OCI-LY1 (cell line): ENCODE measurements at regions not wholly inside any gene's neighbourhood (a gene's known extent, or its start where the extent isn't known, plus 50 kb on each side); places are given as distances from the start of the nearest gene placed in this dataset.

Experiments
- H2AFZ ChIP-seq: fragments of 200-600 bp; sonication (generic), shearing (Covaris generic); 2 replicates; pipeline ENCODE4 v1.6.0; 2014; ENCODE audit warnings: antibody characterized with exemption, mild to moderate bottlenecking, low read length
- H3F3A ChIP-seq: fragments of 200-600 bp; sonication (generic), shearing (Covaris generic); 2 replicates; pipeline ENCODE4 v1.6.0; 2014; ENCODE audit warnings: mild to moderate bottlenecking, antibody characterized with exemption, low read length, moderate library complexity; ENCODE audit not compliant: insufficient read depth
- H3K27ac ChIP-seq: fragments of 200-600 bp; sonication (generic); 2 replicates; pipeline ENCODE4 v1.5.1; 2014; ENCODE audit warnings: low read length, mixed run types, mild to moderate bottlenecking, low read depth; ENCODE audit not compliant: poor library complexity, severe bottlenecking
- H3K27me3 ChIP-seq: fragments of 200-600 bp; sonication (generic); 2 replicates; pipeline ENCODE4 v1.6.0; 2014; ENCODE audit warnings: antibody characterized with exemption, mild to moderate bottlenecking, low read length, moderate library complexity; ENCODE audit not compliant: insufficient read depth
- H3K36me3 ChIP-seq: fragments of 200-600 bp; sonication (generic); 2 replicates; pipeline ENCODE4 v1.6.1; 2014; ENCODE audit warnings: mild to moderate bottlenecking, antibody characterized with exemption, low read length, moderate library complexity, mixed read lengths; ENCODE audit not compliant: insufficient read depth
- H3K4me1 ChIP-seq: fragments of 200-600 bp; sonication (generic); 2 replicates; pipeline ENCODE4 v1.5.1; 2014; ENCODE audit warnings: mild to moderate bottlenecking, low read length, moderate library complexity; ENCODE audit not compliant: insufficient read depth, severe bottlenecking
- H3K4me2 ChIP-seq: fragments of 200-600 bp; sonication (generic), shearing (Covaris generic); 2 replicates; pipeline ENCODE4 v1.6.1; 2014; ENCODE audit warnings: low read length
- H3K4me3 ChIP-seq: fragments of 200-600 bp; sonication (generic); 2 replicates; pipeline ENCODE4 v1.5.1; 2014; ENCODE audit warnings: low read length, low read depth, mild to moderate bottlenecking, mixed read lengths; ENCODE audit not compliant: poor library complexity, severe bottlenecking
- H3K79me2 ChIP-seq: fragments of 200-600 bp; shearing (Covaris generic); 2 replicates; pipeline ENCODE4 v1.6.1; 2016; ENCODE audit warnings: mixed run types, low read length, mixed read lengths; ENCODE audit not compliant: insufficient read depth
- H3K9ac ChIP-seq: fragments of 200-600 bp; sonication (generic), shearing (Covaris generic); 2 replicates; pipeline ENCODE4 v1.6.1; 2014; ENCODE audit warnings: mild to moderate bottlenecking, low read length, mixed read lengths
- H3K9me2 ChIP-seq: fragments of 200-600 bp; sonication (generic), shearing (Covaris generic); 2 replicates; pipeline ENCODE4 v1.6.1; 2014; ENCODE audit warnings: low read depth, mild to moderate bottlenecking, low read length, mixed read lengths
- H3K9me3 ChIP-seq: fragments of 200-600 bp; shearing (Covaris generic); 2 replicates; pipeline ENCODE4 v1.6.1; 2014; ENCODE audit warnings: low read length, mixed read lengths
- H4K20me1 ChIP-seq: fragments of 200-600 bp; sonication (generic), shearing (Covaris generic); 2 replicates; pipeline ENCODE4 v1.6.0; 2016; ENCODE audit warnings: mild to moderate bottlenecking, low read length; ENCODE audit not compliant: insufficient read depth
- CTCF ChIP-seq: fragments of 200-600 bp; sonication (generic), shearing (Covaris generic); IDR thresholded peaks from 2 replicates; pipeline ENCODE4 v1.5.1; 2017; ENCODE audit warnings: mild to moderate bottlenecking, antibody characterized with exemption, low read length, moderate library complexity, mixed read lengths
- EZH2 ChIP-seq: fragments of 200-600 bp; sonication (generic), shearing (Covaris generic); IDR thresholded peaks from 2 replicates; pipeline ENCODE4 v1.8.0; 2017; ENCODE audit warnings: borderline replicate concordance, mixed run types, mild to moderate bottlenecking, antibody characterized with exemption, low read length, moderate library complexity, mixed read lengths

- H3K9me3 ChIP-seq: no peaks in the 10 kb centered on the region
- no peak overlapping the region for H2AFZ ChIP-seq
- H3K9ac ChIP-seq: no peak overlapping the region
- H4K20me1 ChIP-seq: no peaks in the 10 kb centered on the region
- no peak overlapping the region for H3K27ac ChIP-seq
- H3K79me2 ChIP-seq: no peaks in the 10 kb centered on the region
- no peaks in the 10 kb centered on the region for H3K4me1 ChIP-seq
- no peak overlapping the region for H3K4me3 ChIP-seq
- no peaks in the 10 kb centered on the region for H3K9me2 ChIP-seq
- H3K4me2 ChIP-seq: no peak overlapping the region
- H3K27me3 ChIP-seq: no peaks in the 10 kb centered on the region
- no peaks in the 10 kb centered on the region for H3K36me3 ChIP-seq
- TF ChIP-seq EZH2: no peak
- no peak for TF ChIP-seq CTCF
- H3F3A ChIP-seq: no peaks in the 10 kb centered on the region
Observed at GRCh38 chr13:77377016-77377415, 50.1 kb upstream of the MYCBP2 start.
